Neural progenitor cell (in vitro differentiated cells): ENCODE measurements at regions not wholly inside any gene's neighbourhood (a gene's known extent, or its start where the extent isn't known, plus 50 kb on each side); places are given as distances from the start of the nearest gene placed in this dataset.

ENCODE experiments used
- DNase-seq: peaks from one replicate; pipeline ENCODE4 v3.0.0-alpha.2; 2016; ENCODE audit warnings: low spot score
- H2AFZ ChIP-seq: fragments of 200-600 bp; sonication (generic); replicated peaks from 2 replicates; pipeline ENCODE4 v1.6.1; 2016; ENCODE audit warnings: antibody characterized with exemption
- H3F3A ChIP-seq: fragments of 200-600 bp; sonication (generic); 2 replicates; pipeline ENCODE4 v1.6.1; 2016; ENCODE audit warnings: antibody characterized with exemption, low read depth
- H3K27ac ChIP-seq: fragments of 200-600 bp; sonication (generic); 2 replicates; pipeline ENCODE4 v1.5.1; 2016; ENCODE audit warnings: mild to moderate bottlenecking
- H3K27me3 ChIP-seq: fragments of 200-600 bp; sonication (generic); 2 replicates; pipeline ENCODE4 v1.6.1; 2016; ENCODE audit warnings: mild to moderate bottlenecking, moderate library complexity
- H3K36me3 ChIP-seq: fragments of 200-600 bp; sonication (generic); 2 replicates; pipeline ENCODE4 v1.5.1; 2016
- H3K4me1 ChIP-seq: fragments of 200-600 bp; sonication (generic); 2 replicates; pipeline ENCODE4 v1.6.1; 2016; ENCODE audit warnings: mixed run types
- H3K4me2 ChIP-seq: fragments of 200-600 bp; sonication (generic); 2 replicates; pipeline ENCODE4 v1.6.1; 2016
- H3K4me3 ChIP-seq: fragments of 200-600 bp; sonication (generic); 2 replicates; pipeline ENCODE4 v1.5.1; 2016
- H3K79me2 ChIP-seq: fragments of 200-600 bp; sonication (generic); 2 replicates; pipeline ENCODE4 v1.6.1; 2016; ENCODE audit warnings: low read depth
- H3K9ac ChIP-seq: fragments of 200-600 bp; sonication (generic); 2 replicates; pipeline ENCODE4 v1.6.1; 2016
- H3K9me3 ChIP-seq: fragments of 200-600 bp; sonication (generic); 2 replicates; pipeline ENCODE4 v1.5.1; 2016; ENCODE audit warnings: low read depth
- H4K20me1 ChIP-seq: fragments of 200-600 bp; sonication (generic); 2 replicates; pipeline ENCODE4 v1.6.1; 2016; ENCODE audit warnings: low read depth
- H3K27ac Mint-ChIP-seq: 3 replicates; pipeline ENCODE4 v1.8.0; 2021; ENCODE audit warnings: mixed read lengths
- H3K27me3 Mint-ChIP-seq: 2 replicates; pipeline ENCODE4 v1.8.0; 2022; ENCODE audit warnings: low read depth, mild to moderate bottlenecking, inconsistent platforms, moderate library complexity, mixed read lengths; ENCODE audit not compliant: insufficient read depth
- H3K36me3 Mint-ChIP-seq: 3 replicates; pipeline ENCODE4 v1.8.0; 2021; ENCODE audit warnings: mixed read lengths
- H3K4me1 Mint-ChIP-seq: 3 replicates; pipeline ENCODE4 v1.8.0; 2021; ENCODE audit warnings: mixed read lengths
- H3K4me3 Mint-ChIP-seq: 3 replicates; pipeline ENCODE4 v1.8.0; 2021; ENCODE audit warnings: mild to moderate bottlenecking, moderate library complexity, mixed read lengths
- H3K9me3 Mint-ChIP-seq: 3 replicates; pipeline ENCODE4 v1.8.0; 2020; ENCODE audit warnings: mixed read lengths
- EZH2 ChIP-seq: fragments of 200-600 bp; sonication (generic); IDR thresholded peaks from 2 replicates; pipeline ENCODE4 v1.6.1; 2017; ENCODE audit warnings: antibody characterized with exemption, mild to moderate bottlenecking, moderate library complexity
- EZH2phosphoT487 ChIP-seq: fragments of 200-600 bp; sonication (generic); IDR thresholded peaks from 2 replicates; pipeline ENCODE4 v1.6.1; 2017; ENCODE audit warnings: antibody characterized with exemption
- TF ChIP-seq, protein P1 (sequence below): fragments of 200-600 bp; sonication (generic); IDR thresholded peaks from 2 replicates; pipeline ENCODE4 v1.5.1; 2017; ENCODE audit warnings: antibody characterized with exemption, mild to moderate bottlenecking

DNA sequence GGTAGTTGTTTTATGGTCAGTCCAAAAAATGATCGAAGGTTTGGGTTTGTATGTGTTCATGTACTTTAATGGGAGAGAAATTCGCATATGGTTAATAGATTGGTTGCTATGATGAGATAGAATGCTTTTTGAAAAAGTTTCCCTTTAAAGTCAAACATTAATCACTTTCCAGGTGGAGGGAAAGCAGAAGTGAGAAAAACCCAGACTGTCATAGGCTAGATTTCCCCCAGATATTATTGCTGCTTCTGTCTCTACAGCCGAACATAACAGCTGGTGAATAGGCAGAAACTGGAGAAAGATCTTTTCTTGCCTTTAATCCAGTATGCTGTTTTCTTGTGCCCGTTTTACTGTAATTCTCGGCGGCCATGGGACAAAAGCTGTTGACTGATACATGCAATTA is 287.6 kb downstream of the SOX2 start:
- peaks cover 43% of the 10 kb centered on the region for H3K4me1 Mint-ChIP-seq
- no peaks in the 10 kb centered on the region for H4K20me1 ChIP-seq
- H3K9ac ChIP-seq: no peak overlapping the region
- no peaks in the 10 kb centered on the region for H3K27me3 ChIP-seq
- H3K4me3 Mint-ChIP-seq: no peak overlapping the region
- no peak overlapping the region for H3K27ac ChIP-seq
- H3K9me3 Mint-ChIP-seq: peaks cover 7% of the 10 kb centered on the region
- DNase-seq: no peak
- TF ChIP-seq, protein P1, sequence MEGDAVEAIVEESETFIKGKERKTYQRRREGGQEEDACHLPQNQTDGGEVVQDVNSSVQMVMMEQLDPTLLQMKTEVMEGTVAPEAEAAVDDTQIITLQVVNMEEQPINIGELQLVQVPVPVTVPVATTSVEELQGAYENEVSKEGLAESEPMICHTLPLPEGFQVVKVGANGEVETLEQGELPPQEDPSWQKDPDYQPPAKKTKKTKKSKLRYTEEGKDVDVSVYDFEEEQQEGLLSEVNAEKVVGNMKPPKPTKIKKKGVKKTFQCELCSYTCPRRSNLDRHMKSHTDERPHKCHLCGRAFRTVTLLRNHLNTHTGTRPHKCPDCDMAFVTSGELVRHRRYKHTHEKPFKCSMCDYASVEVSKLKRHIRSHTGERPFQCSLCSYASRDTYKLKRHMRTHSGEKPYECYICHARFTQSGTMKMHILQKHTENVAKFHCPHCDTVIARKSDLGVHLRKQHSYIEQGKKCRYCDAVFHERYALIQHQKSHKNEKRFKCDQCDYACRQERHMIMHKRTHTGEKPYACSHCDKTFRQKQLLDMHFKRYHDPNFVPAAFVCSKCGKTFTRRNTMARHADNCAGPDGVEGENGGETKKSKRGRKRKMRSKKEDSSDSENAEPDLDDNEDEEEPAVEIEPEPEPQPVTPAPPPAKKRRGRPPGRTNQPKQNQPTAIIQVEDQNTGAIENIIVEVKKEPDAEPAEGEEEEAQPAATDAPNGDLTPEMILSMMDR: no peak
- TF ChIP-seq EZH2: no peak
- TF ChIP-seq EZH2phosphoT487: no peak
- H3F3A ChIP-seq: peaks cover 31% of the 10 kb centered on the region
- H3K36me3 Mint-ChIP-seq: no peaks in the 10 kb centered on the region
- H3K4me2 ChIP-seq: peak overlapping the region; percentile 58
- peaks cover 11% of the 10 kb centered on the region for H3K27me3 Mint-ChIP-seq
- H3K36me3 ChIP-seq: no peaks in the 10 kb centered on the region
- H2AFZ ChIP-seq: no peak overlapping the region
- peaks cover 40% of the 10 kb centered on the region for H3K4me1 ChIP-seq
- H3K9me3 ChIP-seq: no peaks in the 10 kb centered on the region
- peak overlapping the region; percentile 5 for H3K4me3 ChIP-seq
- no peak overlapping the region for H3K27ac Mint-ChIP-seq
- H3K79me2 ChIP-seq: no peaks in the 10 kb centered on the region

DNA sequence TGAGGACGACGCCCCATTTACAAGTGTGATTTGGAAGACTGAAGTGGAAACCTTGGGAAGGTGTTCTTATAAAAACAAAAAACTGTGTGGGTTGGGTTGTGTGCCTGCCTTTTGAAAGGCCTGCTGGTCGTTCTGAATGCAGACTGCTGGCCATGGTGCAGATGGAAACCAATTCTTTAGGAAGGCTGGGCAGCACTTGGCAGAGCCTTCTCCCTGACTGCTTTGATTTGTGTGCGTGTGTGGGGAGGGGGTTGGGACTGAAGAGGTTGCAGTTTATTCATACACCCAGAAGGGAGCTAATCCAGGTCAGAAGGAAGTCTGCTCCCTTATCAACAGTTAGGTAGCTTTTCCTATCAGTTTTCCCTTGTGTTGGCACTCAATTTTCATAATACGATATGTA is 288.7 kb downstream of the SOX2 start:
- H3K9me3 ChIP-seq: no peaks in the 10 kb centered on the region
- no peaks in the 10 kb centered on the region for H3K36me3 Mint-ChIP-seq
- no peaks in the 10 kb centered on the region for H3K79me2 ChIP-seq
- no peak overlapping the region for H3K27ac Mint-ChIP-seq
- no peak overlapping the region for H3K4me3 Mint-ChIP-seq
- peak overlapping the region; percentile 30 for H2AFZ ChIP-seq
- no peak overlapping the region for H3K9ac ChIP-seq
- H3K4me1 ChIP-seq: peaks cover 40% of the 10 kb centered on the region
- H3K9me3 Mint-ChIP-seq: no peaks in the 10 kb centered on the region
- H3K4me1 Mint-ChIP-seq: peaks cover 43% of the 10 kb centered on the region
- no peak overlapping the region for H3K27ac ChIP-seq
- H3K36me3 ChIP-seq: no peaks in the 10 kb centered on the region
- peak; percentile 21 for DNase-seq
- H3K4me2 ChIP-seq: peak overlapping the region; percentile 15
- peaks cover 11% of the 10 kb centered on the region for H3K27me3 Mint-ChIP-seq
- TF ChIP-seq EZH2 (no peak), EZH2phosphoT487 (no peak)
- TF ChIP-seq, protein P1: no peak
- H3F3A ChIP-seq: peaks cover 31% of the 10 kb centered on the region
- H3K4me3 ChIP-seq: no peak overlapping the region
- H3K27me3 ChIP-seq: no peaks in the 10 kb centered on the region
- no peaks in the 10 kb centered on the region for H4K20me1 ChIP-seq

DNA sequence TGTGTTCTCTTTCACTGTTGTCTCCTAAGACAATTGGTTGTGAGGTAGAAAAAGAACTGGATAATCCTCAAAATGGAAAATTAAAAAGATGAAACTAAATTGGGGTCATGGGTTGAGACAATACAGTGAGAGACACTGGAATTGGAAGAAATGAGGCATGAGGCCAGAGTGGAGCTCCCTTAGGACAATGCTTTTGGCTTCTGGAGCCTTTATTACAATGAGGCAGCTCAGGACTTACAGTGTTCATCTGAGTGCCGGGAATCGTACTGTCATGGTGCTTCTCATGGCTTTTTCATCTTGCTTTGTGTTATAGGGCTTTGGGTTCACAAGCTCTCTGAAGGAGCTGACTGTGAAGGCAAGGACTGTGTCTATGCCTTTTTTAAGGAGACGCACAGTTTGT is 293.5 kb downstream of the SOX2 start:
- peaks cover 7% of the 10 kb centered on the region for H3K27me3 Mint-ChIP-seq
- no peak overlapping the region for H3K4me2 ChIP-seq
- no peak overlapping the region for H3K9ac ChIP-seq
- H3K4me3 Mint-ChIP-seq: no peak overlapping the region
- DNase-seq: no peak
- H3K4me3 ChIP-seq: no peak overlapping the region
- no peak overlapping the region for H2AFZ ChIP-seq
- TF ChIP-seq, protein P1: no peak
- no peak for TF ChIP-seq EZH2phosphoT487
- TF ChIP-seq EZH2: no peak
- peak overlapping the region; percentile 9 for H3K27ac Mint-ChIP-seq
- H3K36me3 ChIP-seq: no peaks in the 10 kb centered on the region
- peaks cover 32% of the 10 kb centered on the region for H3K4me1 Mint-ChIP-seq
- H3K36me3 Mint-ChIP-seq: no peaks in the 10 kb centered on the region
- peaks cover 18% of the 10 kb centered on the region for H3K4me1 ChIP-seq
- H3K27ac ChIP-seq: no peak overlapping the region
- H3K9me3 Mint-ChIP-seq: no peaks in the 10 kb centered on the region
- H3K9me3 ChIP-seq: no peaks in the 10 kb centered on the region
- no peaks in the 10 kb centered on the region for H4K20me1 ChIP-seq
- no peaks in the 10 kb centered on the region for H3K27me3 ChIP-seq
- H3F3A ChIP-seq: peaks cover 14% of the 10 kb centered on the region
- no peaks in the 10 kb centered on the region for H3K79me2 ChIP-seq
